Esophagus squamous epithelium (tissue), 4 donors: ENCODE measurements at regions not wholly inside any gene's neighbourhood (a gene's known extent, or its start where the extent isn't known, plus 50 kb on each side); places are given as distances from the start of the nearest gene placed in this dataset.

Experiments
- POLR2A ChIP-seq, 4 donors: fragments of 450-650 bp; IDR thresholded peaks; one replicate each; pipeline ENCODE4 v1.6.1; 2017; ENCODE audit warnings: antibody characterized with exemption in 4 of 4, mild to moderate bottlenecking in 4 of 4, moderate library complexity in 3 of 4
- TF ChIP-seq, protein P1 (sequence below), 6 experiments: fragments of 450-650 bp in 4 of 6; fragments of 200-600 bp in 2 of 6; sonication (generic) in 2 of 6; IDR thresholded peaks; one replicate each; pipeline ENCODE4 v1.5.1; 2016 to 2019; ENCODE audit warnings: antibody characterized with exemption in 6 of 6, mild to moderate bottlenecking in 4 of 6, moderate library complexity in 4 of 6

DNA sequence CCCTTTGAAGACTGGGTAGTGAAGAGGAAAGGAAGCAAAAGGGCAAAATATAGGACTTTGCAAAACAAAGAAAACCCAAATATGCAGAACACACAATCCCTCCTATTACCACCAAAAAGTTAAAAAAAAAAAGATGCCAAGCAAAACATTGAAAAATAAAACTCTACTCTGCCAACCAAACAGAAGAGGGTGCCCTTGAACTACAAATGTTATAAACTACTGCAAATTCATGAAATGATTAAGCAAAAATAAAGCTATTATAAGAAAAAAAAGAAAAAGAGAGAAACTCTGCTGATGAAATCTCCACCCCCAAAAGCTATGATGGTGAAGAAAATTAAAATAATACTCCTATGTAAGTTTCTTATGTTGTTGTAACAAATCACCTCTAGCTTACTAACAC, 168.5 kb upstream of the STK26 start:
- TF ChIP-seq, protein P1, sequence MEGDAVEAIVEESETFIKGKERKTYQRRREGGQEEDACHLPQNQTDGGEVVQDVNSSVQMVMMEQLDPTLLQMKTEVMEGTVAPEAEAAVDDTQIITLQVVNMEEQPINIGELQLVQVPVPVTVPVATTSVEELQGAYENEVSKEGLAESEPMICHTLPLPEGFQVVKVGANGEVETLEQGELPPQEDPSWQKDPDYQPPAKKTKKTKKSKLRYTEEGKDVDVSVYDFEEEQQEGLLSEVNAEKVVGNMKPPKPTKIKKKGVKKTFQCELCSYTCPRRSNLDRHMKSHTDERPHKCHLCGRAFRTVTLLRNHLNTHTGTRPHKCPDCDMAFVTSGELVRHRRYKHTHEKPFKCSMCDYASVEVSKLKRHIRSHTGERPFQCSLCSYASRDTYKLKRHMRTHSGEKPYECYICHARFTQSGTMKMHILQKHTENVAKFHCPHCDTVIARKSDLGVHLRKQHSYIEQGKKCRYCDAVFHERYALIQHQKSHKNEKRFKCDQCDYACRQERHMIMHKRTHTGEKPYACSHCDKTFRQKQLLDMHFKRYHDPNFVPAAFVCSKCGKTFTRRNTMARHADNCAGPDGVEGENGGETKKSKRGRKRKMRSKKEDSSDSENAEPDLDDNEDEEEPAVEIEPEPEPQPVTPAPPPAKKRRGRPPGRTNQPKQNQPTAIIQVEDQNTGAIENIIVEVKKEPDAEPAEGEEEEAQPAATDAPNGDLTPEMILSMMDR (IDR thresholded peaks at IDR 0.05), result no peak
- TF ChIP-seq POLR2A (IDR thresholded peaks at IDR 0.05), result no peak
